Right lobe of liver (tissue), 4 donors: ENCODE measurements at regions not wholly inside any gene's neighbourhood (a gene's known extent, or its start where the extent isn't known, plus 50 kb on each side); places are given as distances from the start of the nearest gene placed in this dataset.

Experiments
- CTCF ChIP-seq, 4 donors: fragments of 200-600 bp in 3 of 4; fragments of 450-650 bp in 1 of 4; IDR thresholded peaks; one replicate each; pipeline versions ENCODE4 v1.5.1 to v1.8.0; 2016 to 2022; ENCODE audit warnings: antibody characterized with exemption in 4 of 4, mild to moderate bottlenecking in 2 of 4
- POLR2A ChIP-seq: fragments of 450-650 bp; IDR thresholded peaks from one replicate; pipeline ENCODE4 v1.6.1; 2017; ENCODE audit warnings: antibody characterized with exemption, mild to moderate bottlenecking
- donor health status: DM: no; HTN: no; CAD: no.
- donor health status: DM: no; HTN: no; CAD: no.
- donor health status: DM: no; HTN: yes; CAD: no.

- no peak for TF ChIP-seq CTCF (IDR thresholded peaks at IDR 0.05)
- TF ChIP-seq POLR2A: no peak
Measured at GRCh38 chr20:6287471-6287870, 164.6 kb upstream of the FERMT1 start.
